ENCODE measurements at regions not wholly inside any gene's neighbourhood (a gene's known extent, or its start where the extent isn't known, plus 50 kb on each side); places are given as distances from the start of the nearest gene placed in this dataset.

GRCh38 chr20:16842486-16843120, 94.4 kb downstream of the OTOR start:
- TF ChIP-seq, protein P1, sequence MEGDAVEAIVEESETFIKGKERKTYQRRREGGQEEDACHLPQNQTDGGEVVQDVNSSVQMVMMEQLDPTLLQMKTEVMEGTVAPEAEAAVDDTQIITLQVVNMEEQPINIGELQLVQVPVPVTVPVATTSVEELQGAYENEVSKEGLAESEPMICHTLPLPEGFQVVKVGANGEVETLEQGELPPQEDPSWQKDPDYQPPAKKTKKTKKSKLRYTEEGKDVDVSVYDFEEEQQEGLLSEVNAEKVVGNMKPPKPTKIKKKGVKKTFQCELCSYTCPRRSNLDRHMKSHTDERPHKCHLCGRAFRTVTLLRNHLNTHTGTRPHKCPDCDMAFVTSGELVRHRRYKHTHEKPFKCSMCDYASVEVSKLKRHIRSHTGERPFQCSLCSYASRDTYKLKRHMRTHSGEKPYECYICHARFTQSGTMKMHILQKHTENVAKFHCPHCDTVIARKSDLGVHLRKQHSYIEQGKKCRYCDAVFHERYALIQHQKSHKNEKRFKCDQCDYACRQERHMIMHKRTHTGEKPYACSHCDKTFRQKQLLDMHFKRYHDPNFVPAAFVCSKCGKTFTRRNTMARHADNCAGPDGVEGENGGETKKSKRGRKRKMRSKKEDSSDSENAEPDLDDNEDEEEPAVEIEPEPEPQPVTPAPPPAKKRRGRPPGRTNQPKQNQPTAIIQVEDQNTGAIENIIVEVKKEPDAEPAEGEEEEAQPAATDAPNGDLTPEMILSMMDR (IDR thresholded peaks at IDR 0.05) = no peak
- TF ChIP-seq EZH2 (IDR thresholded peaks at IDR 0.05) (no peak), EZH2phosphoT487 (IDR thresholded peaks at IDR 0.05) (no peak)
